ENCODE measurements at regions not wholly inside any gene's neighbourhood (a gene's known extent, or its start where the extent isn't known, plus 50 kb on each side); places are given as distances from the start of the nearest gene placed in this dataset.

- no peak for TF ChIP-seq EZH2 (IDR thresholded peaks at IDR 0.05; ENCODE audit: low read depth)
- TF ChIP-seq CTCF (conservative IDR thresholded peaks at IDR 0.05): no peak
These were observed 1001.7 kb downstream of the PCDH17 start for GRCh38 chr13:58633226-58633625.
